ENCODE measurements at regions not wholly inside any gene's neighbourhood (a gene's known extent, or its start where the extent isn't known, plus 50 kb on each side); places are given as distances from the start of the nearest gene placed in this dataset.

DNA sequence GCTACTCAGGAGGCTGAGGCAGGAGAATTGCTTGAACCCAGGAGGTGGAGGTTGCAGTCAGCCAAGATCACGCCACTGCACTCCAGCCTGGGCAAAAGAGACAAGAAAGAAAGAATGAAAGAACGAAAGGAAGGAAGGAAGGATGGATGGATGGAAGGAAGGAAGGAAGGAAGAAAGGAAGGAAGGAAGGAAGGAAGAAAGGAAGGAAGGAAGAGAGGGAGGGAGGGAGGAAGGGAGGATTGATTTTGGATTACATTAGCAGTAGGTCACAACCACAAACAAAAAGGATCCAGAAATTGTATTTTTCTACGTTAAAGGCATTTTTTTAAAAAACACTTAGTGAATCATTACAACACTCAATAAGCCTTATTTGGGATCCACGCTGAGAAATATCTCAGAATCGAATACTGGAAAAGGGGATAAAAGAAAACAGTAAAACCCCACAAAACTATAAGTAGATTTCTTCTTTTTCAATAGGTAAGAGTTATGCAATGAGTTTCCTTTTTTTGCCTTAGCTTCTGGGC, 136.9 kb upstream of the FREM1 start:
- Histone ChIP-seq H3K36me3 (no peaks in the 10 kb centered on the region), H3K9me3 (no peaks in the 10 kb centered on the region), H3K4me1 (no peaks in the 10 kb centered on the region), H3K27ac (no peak overlapping the region), H3K27me3 (no peaks in the 10 kb centered on the region), H3K4me3 (no peak overlapping the region)
- TF ChIP-seq, protein P1, sequence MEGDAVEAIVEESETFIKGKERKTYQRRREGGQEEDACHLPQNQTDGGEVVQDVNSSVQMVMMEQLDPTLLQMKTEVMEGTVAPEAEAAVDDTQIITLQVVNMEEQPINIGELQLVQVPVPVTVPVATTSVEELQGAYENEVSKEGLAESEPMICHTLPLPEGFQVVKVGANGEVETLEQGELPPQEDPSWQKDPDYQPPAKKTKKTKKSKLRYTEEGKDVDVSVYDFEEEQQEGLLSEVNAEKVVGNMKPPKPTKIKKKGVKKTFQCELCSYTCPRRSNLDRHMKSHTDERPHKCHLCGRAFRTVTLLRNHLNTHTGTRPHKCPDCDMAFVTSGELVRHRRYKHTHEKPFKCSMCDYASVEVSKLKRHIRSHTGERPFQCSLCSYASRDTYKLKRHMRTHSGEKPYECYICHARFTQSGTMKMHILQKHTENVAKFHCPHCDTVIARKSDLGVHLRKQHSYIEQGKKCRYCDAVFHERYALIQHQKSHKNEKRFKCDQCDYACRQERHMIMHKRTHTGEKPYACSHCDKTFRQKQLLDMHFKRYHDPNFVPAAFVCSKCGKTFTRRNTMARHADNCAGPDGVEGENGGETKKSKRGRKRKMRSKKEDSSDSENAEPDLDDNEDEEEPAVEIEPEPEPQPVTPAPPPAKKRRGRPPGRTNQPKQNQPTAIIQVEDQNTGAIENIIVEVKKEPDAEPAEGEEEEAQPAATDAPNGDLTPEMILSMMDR (IDR thresholded peaks at IDR 0.05) = no peak
- intact Hi-C loops (cut with DNase I) = no loop called here
- no peak for DNase-seq (ENCODE audit: extremely low spot score in 2 of 2)

DNA sequence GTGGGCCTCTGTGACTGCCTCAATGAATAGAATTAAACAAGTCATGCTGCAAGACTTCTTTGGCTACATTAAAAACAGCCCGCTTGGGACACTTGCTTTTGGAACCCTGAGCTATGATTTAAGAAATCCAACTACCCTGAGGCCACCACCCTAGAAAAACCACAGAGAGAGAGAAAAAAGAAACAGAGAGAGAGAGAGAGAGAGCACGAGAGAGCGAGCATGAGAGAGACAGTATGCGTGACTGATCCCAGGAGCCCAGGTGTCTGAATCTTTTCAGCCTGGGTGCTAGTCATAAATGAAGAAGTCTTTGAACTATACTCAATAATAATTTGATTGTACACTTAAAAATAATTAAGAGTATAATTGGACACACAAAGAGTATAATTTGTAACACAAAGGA, 123.1 kb upstream of the FREM1 start:
- H3K27ac ChIP-seq = no peak overlapping the region
- no peak overlapping the region for H3K4me3 ChIP-seq
- DNase-seq (ENCODE audit: extremely low spot score in 2 of 2) = no peak
- no peaks in the 10 kb centered on the region for H3K9me3 ChIP-seq
- H3K36me3 ChIP-seq = no peaks in the 10 kb centered on the region
- intact Hi-C loops (cut with DNase I) = no loop called here
- TF ChIP-seq POLR2A (IDR thresholded peaks at IDR 0.05) (no peak), POLR2AphosphoS5 (IDR thresholded peaks at IDR 0.05; ENCODE audit: insufficient read depth in 1 of 2, low read depth in 1 of 2) (no peak)
- TF ChIP-seq, protein P1 (IDR thresholded peaks at IDR 0.05) = no peak
- H3K4me1 ChIP-seq = no peaks in the 10 kb centered on the region
- no peaks in the 10 kb centered on the region for H3K27me3 ChIP-seq

DNA sequence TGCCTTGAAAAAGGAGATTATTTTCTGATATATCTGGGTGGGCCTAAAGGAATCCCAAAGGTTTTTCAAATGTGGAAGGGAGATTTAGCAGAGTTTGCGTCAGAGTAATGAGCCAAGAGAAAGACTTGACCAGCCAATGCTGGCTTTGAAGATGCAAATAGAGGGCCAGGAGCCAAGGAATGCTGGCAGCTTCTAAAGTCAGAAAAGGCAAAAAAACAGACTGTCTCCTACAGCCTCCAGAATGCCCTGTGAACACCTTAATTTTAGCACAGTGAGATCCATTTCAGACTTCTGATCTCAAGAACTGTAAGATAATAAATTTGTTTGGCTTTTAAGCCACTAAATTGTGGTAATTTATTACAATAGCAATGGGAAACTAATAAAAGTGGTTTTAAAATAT, 122.6 kb upstream of the FREM1 start:
- no peaks in the 10 kb centered on the region for H3K36me3 ChIP-seq

DNA sequence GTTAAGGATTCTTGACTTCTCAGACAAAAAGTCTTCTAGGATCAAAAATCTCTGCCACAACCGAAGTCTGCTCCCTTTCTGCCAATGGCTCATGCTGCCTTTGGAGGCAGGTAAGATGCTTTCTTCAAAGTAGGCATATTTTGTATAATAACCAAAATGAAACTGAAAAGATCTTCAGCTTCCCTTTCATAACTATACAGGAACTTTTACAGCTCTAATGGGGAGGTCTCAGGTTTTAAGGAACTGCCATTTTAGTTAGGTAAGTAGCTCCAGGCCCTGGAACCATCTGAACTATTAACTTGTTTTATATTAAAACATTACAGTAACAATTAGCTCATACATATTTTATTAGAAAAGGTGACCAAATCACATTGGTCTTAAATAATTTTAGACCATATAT, 110.9 kb upstream of the FREM1 start:
- intact Hi-C loops (cut with DNase I) = no loop called here
- TF ChIP-seq POLR2AphosphoS5 (IDR thresholded peaks at IDR 0.05; ENCODE audit: insufficient read depth in 1 of 2, low read depth in 1 of 2) (no peak), POLR2A (IDR thresholded peaks at IDR 0.05) (no peak)
- TF ChIP-seq, protein P1 (IDR thresholded peaks at IDR 0.05) = no peak
- Histone ChIP-seq H3K27me3 (no peaks in the 10 kb centered on the region), H3K4me3 (no peak overlapping the region), H3K4me1 (no peaks in the 10 kb centered on the region), H3K36me3 (no peaks in the 10 kb centered on the region), H3K27ac (no peak overlapping the region), H3K9me3 (no peaks in the 10 kb centered on the region)
- DNase-seq (ENCODE audit: extremely low spot score in 2 of 2) = no peak

More for the DNA sequence above, 122.6 kb upstream of the FREM1 start:
- H3K4me1 ChIP-seq = no peaks in the 10 kb centered on the region
- no peak for TF ChIP-seq POLR2A (IDR thresholded peaks at IDR 0.05)
- TF ChIP-seq, protein P1 (IDR thresholded peaks at IDR 0.05) = no peak
- TF ChIP-seq POLR2AphosphoS5 (IDR thresholded peaks at IDR 0.05; ENCODE audit: insufficient read depth in 1 of 2, low read depth in 1 of 2) = no peak
- H3K27me3 ChIP-seq = no peaks in the 10 kb centered on the region
- H3K4me3 ChIP-seq = no peak overlapping the region
- intact Hi-C loops (cut with DNase I) = no loop called here
- H3K27ac ChIP-seq = no peak overlapping the region
- DNase-seq (ENCODE audit: extremely low spot score in 2 of 2) = no peak
- no peaks in the 10 kb centered on the region for H3K9me3 ChIP-seq

DNA sequence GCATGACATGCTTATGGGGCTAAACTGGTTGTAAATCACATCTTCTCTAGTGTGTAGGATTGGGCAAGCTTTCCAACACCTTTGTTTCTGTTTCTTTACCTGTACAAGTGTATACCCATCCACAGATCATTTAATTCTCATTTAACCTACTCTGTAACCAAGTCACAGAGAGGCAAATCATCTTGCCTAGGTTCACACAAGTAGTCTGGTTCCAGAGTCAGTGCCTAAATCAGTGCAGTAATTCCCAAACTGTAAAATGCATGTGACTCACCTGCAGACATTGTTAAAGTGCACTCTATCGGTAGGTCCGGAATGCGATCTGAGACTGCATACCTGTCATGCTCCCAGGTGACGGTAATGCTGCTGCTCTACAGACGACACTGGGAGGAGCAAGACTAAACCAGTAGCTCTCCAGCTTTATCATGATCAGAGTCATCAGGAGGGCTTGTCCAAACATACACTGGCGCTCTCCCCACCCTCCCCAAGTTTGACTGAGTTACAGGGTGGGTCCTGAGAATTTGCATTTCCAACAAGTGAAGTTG, 107.9 kb upstream of the FREM1 start:
- Histone ChIP-seq H3K27ac (no peak overlapping the region), H3K4me1 (no peaks in the 10 kb centered on the region), H3K4me3 (no peak overlapping the region), H3K27me3 (no peaks in the 10 kb centered on the region), H3K9me3 (no peaks in the 10 kb centered on the region), H3K36me3 (no peaks in the 10 kb centered on the region)
- intact Hi-C loops (cut with DNase I) = no loop called here
- no peak for DNase-seq (ENCODE audit: extremely low spot score in 2 of 2)
- TF ChIP-seq, protein P1 (IDR thresholded peaks at IDR 0.05) = no peak
- TF ChIP-seq POLR2A (IDR thresholded peaks at IDR 0.05) (no peak), POLR2AphosphoS5 (IDR thresholded peaks at IDR 0.05; ENCODE audit: insufficient read depth in 1 of 2, low read depth in 1 of 2) (no peak)
